ENCODE measurements at regions not wholly inside any gene's neighbourhood (a gene's known extent, or its start where the extent isn't known, plus 50 kb on each side); places are given as distances from the start of the nearest gene placed in this dataset.

DNA sequence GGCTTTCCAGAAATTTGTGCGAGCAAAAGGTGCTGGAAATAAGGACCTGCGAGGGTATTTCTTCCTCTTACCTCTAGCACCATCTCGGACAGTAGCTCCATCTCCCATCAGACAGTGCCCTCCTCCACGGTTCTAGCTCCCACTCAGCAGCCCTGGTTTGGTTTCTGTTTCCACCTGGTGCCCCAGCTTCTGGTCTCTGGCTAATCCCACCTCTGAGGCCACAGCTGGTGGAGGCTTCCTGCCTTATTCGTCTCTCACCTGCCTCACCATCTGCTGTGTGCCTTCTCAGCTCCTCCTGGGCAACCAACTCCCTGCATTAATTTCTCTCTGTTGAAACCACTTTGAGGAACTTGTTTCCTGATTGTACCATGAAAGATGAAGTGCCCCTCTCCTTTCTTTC is 162.4 kb upstream of the CDYL start:
- TF ChIP-seq, protein P1, sequence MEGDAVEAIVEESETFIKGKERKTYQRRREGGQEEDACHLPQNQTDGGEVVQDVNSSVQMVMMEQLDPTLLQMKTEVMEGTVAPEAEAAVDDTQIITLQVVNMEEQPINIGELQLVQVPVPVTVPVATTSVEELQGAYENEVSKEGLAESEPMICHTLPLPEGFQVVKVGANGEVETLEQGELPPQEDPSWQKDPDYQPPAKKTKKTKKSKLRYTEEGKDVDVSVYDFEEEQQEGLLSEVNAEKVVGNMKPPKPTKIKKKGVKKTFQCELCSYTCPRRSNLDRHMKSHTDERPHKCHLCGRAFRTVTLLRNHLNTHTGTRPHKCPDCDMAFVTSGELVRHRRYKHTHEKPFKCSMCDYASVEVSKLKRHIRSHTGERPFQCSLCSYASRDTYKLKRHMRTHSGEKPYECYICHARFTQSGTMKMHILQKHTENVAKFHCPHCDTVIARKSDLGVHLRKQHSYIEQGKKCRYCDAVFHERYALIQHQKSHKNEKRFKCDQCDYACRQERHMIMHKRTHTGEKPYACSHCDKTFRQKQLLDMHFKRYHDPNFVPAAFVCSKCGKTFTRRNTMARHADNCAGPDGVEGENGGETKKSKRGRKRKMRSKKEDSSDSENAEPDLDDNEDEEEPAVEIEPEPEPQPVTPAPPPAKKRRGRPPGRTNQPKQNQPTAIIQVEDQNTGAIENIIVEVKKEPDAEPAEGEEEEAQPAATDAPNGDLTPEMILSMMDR (conservative IDR thresholded peaks at IDR 0.05; ENCODE audit: low read length): no peak
- TF ChIP-seq EZH2phosphoT487 (IDR thresholded peaks at IDR 0.05; ENCODE audit: borderline replicate concordance, low read depth, low read length): no peak
